ENCODE measurements at regions not wholly inside any gene's neighbourhood (a gene's known extent, or its start where the extent isn't known, plus 50 kb on each side); places are given as distances from the start of the nearest gene placed in this dataset.

DNA sequence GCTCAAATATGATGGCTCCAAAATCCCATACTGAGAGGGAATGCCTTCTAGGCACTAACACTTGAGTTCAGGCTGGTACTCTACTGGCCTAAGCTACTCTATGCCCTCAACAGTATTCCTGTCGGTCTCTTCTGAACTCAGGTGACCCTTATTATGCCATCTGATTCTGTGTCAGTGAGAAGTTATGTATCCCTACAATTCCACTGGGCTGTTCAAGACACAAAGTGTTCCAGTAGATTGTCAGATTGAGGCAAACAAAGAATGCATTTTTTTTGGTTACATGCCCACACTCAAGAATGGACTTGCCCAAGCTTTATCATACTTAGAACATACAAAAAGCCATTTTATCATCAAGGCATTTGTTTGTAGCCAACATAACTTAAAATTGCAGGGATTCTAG, 553.8 kb upstream of the PRMT6 start:
- Histone ChIP-seq H3K4me1 (ENCODE audit: control insufficient read depth in 1 of 2, insufficient read depth in 2 of 2, low read length in 2 of 2) (no peaks in the 10 kb centered on the region), H3K9ac (ENCODE audit: insufficient read depth, low read length, poor library complexity, severe bottlenecking) (no peak overlapping the region), H2AFZ (ENCODE audit: insufficient read depth, low read depth, low read length, poor library complexity, severe bottlenecking) (no peak overlapping the region), H3K36me3 (replicated peaks in 1 of 2; ENCODE audit: control insufficient read depth in 1 of 2, insufficient read depth in 2 of 2, low read length in 2 of 2) (no peaks in the 10 kb centered on the region), H3K27me3 (ENCODE audit: control insufficient read depth in 2 of 2, insufficient read depth in 2 of 2, low read length in 2 of 2) (no peaks in the 10 kb centered on the region), H3K79me2 (ENCODE audit: insufficient read depth, low read length) (no peaks in the 10 kb centered on the region), H4K20me1 (ENCODE audit: insufficient read depth, low read length) (no peaks in the 10 kb centered on the region), H3K27ac (ENCODE audit: low read depth in 1 of 2, low read length in 2 of 2) (no peak overlapping the region), H3K9me3 (replicated peaks in 1 of 2; ENCODE audit: control insufficient read depth in 1 of 2, insufficient read depth in 1 of 2, low read length in 2 of 2) (peaks cover 4 to 9% of the 10 kb centered on the region in 2 donors), H3K4me3 (replicated peaks in 1 of 3; ENCODE audit: low read depth in 2 of 3, low read length in 3 of 3) (no peak overlapping the region), H3K4me2 (replicated peaks; ENCODE audit: extremely low read depth, low read length, poor library complexity, severe bottlenecking) (no peak overlapping the region)
- peaks cover 0 to 7% (median 0%) of the 10 kb centered on the region in 7 donors for H3K9me3 Mint-ChIP-seq
- no peak overlapping the region for H3K27ac Mint-ChIP-seq
- H3K4me3 Mint-ChIP-seq, result no peak overlapping the region
- H3K4me1 Mint-ChIP-seq, result no peaks in the 10 kb centered on the region
- DNase-seq, result no peak
- H3K36me3 Mint-ChIP-seq, result no peaks in the 10 kb centered on the region
- TF ChIP-seq, protein P1, sequence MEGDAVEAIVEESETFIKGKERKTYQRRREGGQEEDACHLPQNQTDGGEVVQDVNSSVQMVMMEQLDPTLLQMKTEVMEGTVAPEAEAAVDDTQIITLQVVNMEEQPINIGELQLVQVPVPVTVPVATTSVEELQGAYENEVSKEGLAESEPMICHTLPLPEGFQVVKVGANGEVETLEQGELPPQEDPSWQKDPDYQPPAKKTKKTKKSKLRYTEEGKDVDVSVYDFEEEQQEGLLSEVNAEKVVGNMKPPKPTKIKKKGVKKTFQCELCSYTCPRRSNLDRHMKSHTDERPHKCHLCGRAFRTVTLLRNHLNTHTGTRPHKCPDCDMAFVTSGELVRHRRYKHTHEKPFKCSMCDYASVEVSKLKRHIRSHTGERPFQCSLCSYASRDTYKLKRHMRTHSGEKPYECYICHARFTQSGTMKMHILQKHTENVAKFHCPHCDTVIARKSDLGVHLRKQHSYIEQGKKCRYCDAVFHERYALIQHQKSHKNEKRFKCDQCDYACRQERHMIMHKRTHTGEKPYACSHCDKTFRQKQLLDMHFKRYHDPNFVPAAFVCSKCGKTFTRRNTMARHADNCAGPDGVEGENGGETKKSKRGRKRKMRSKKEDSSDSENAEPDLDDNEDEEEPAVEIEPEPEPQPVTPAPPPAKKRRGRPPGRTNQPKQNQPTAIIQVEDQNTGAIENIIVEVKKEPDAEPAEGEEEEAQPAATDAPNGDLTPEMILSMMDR (IDR thresholded peaks at IDR 0.05), result no peak
- intact Hi-C loops (cut with micrococcal nuclease), result no loop called here
- peaks cover 0 to 2% (median 0%) of the 10 kb centered on the region in 3 donors for H3K27me3 Mint-ChIP-seq (ENCODE audit: low read depth in 3 of 3)
- 71% methylated on average over 1 of the region's 1 CpG for WGBS (ENCODE audit: insufficient coverage)

DNA sequence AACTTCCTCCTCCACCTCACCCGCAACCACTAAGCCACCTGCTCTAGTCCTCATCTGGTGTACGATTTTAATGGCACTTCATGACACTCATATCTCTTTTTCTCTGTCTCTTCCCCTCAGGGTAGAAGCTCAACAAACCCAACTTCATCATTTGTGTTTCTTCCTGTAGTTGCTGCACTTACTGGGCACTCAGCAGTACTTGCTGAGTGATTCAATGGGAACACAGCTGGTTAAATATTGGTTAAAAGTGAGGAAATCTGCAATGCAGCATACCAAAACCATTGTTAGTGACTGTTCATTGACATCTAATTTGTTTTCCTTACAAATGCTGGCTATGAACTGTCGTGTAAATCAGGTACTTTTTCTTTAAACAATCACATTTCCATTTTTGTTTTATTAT, 541.1 kb upstream of the PRMT6 start:
- Histone ChIP-seq H3K36me3 (replicated peaks in 1 of 2; ENCODE audit: control insufficient read depth in 1 of 2, insufficient read depth in 2 of 2, low read length in 2 of 2) (no peaks in the 10 kb centered on the region), H3K4me1 (ENCODE audit: control insufficient read depth in 1 of 2, insufficient read depth in 2 of 2, low read length in 2 of 2) (no peaks in the 10 kb centered on the region), H3K4me3 (replicated peaks in 1 of 3; ENCODE audit: low read depth in 2 of 3, low read length in 3 of 3) (no peak overlapping the region), H4K20me1 (ENCODE audit: insufficient read depth, low read length) (no peaks in the 10 kb centered on the region), H3K9me3 (replicated peaks in 1 of 2; ENCODE audit: control insufficient read depth in 1 of 2, insufficient read depth in 1 of 2, low read length in 2 of 2) (no peaks in the 10 kb centered on the region), H2AFZ (ENCODE audit: insufficient read depth, low read depth, low read length, poor library complexity, severe bottlenecking) (no peak overlapping the region), H3K4me2 (replicated peaks; ENCODE audit: extremely low read depth, low read length, poor library complexity, severe bottlenecking) (no peak overlapping the region), H3K27me3 (ENCODE audit: control insufficient read depth in 2 of 2, insufficient read depth in 2 of 2, low read length in 2 of 2) (no peaks in the 10 kb centered on the region), H3K27ac (ENCODE audit: low read depth in 1 of 2, low read length in 2 of 2) (no peak overlapping the region), H3K9ac (ENCODE audit: insufficient read depth, low read length, poor library complexity, severe bottlenecking) (no peak overlapping the region), H3K79me2 (ENCODE audit: insufficient read depth, low read length) (no peaks in the 10 kb centered on the region)
- Mint-ChIP-seq H3K9me3 (peaks cover 0 to 3% (median 0%) of the 10 kb centered on the region in 7 donors), H3K4me1 (no peaks in the 10 kb centered on the region), H3K27me3 (ENCODE audit: low read depth in 3 of 3) (no peaks in the 10 kb centered on the region), H3K4me3 (no peak overlapping the region), H3K36me3 (no peaks in the 10 kb centered on the region), H3K27ac (no peak overlapping the region)
- intact Hi-C loops (cut with micrococcal nuclease), result no loop called here
- TF ChIP-seq, protein P1 (IDR thresholded peaks at IDR 0.05), result no peak
- 85% methylated on average over 2 of the region's 3 CpGs for WGBS (ENCODE audit: insufficient coverage)
- DNase-seq, result no peak
